ENCODE measurements at regions not wholly inside any gene's neighbourhood (a gene's known extent, or its start where the extent isn't known, plus 50 kb on each side); places are given as distances from the start of the nearest gene placed in this dataset.

DNA sequence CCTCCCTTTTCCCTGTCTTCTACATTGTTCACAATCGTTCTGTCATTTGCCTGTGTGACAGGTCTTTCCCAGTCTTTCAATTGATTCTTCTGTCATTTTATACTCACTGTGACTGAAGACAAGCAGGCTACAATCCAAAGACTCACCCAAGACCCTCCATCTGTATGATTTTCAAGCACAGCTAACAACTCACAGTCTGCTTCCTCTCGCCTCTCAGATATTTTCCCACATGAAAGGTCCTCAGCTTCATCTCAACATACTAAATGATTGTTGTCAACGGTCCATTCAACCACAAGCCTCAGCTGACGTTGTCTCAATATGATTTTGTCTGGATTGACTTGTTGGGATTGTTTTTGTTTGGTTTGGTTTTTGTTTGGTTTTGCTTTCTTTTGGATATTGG lies 346.5 kb downstream of the NFIB start:
- H3K4me3 ChIP-seq (replicated peaks; ENCODE audit: insufficient read depth, low read length) = no peak overlapping the region
- no peak for TF ChIP-seq GABPA (IDR thresholded peaks at IDR 0.05; ENCODE audit: low read depth)
- TF ChIP-seq POLR2AphosphoS5 (IDR thresholded peaks at IDR 0.05; ENCODE audit: low read depth) = no peak
- TF ChIP-seq, protein P1, sequence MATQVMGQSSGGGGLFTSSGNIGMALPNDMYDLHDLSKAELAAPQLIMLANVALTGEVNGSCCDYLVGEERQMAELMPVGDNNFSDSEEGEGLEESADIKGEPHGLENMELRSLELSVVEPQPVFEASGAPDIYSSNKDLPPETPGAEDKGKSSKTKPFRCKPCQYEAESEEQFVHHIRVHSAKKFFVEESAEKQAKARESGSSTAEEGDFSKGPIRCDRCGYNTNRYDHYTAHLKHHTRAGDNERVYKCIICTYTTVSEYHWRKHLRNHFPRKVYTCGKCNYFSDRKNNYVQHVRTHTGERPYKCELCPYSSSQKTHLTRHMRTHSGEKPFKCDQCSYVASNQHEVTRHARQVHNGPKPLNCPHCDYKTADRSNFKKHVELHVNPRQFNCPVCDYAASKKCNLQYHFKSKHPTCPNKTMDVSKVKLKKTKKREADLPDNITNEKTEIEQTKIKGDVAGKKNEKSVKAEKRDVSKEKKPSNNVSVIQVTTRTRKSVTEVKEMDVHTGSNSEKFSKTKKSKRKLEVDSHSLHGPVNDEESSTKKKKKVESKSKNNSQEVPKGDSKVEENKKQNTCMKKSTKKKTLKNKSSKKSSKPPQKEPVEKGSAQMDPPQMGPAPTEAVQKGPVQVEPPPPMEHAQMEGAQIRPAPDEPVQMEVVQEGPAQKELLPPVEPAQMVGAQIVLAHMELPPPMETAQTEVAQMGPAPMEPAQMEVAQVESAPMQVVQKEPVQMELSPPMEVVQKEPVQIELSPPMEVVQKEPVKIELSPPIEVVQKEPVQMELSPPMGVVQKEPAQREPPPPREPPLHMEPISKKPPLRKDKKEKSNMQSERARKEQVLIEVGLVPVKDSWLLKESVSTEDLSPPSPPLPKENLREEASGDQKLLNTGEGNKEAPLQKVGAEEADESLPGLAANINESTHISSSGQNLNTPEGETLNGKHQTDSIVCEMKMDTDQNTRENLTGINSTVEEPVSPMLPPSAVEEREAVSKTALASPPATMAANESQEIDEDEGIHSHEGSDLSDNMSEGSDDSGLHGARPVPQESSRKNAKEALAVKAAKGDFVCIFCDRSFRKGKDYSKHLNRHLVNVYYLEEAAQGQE (IDR thresholded peaks at IDR 0.05; ENCODE audit: insufficient replicate concordance, low read depth) = no peak
- no peak for TF ChIP-seq SPI1 (IDR thresholded peaks at IDR 0.05; ENCODE audit: borderline replicate concordance, low read depth)
- TF ChIP-seq, protein P2, sequence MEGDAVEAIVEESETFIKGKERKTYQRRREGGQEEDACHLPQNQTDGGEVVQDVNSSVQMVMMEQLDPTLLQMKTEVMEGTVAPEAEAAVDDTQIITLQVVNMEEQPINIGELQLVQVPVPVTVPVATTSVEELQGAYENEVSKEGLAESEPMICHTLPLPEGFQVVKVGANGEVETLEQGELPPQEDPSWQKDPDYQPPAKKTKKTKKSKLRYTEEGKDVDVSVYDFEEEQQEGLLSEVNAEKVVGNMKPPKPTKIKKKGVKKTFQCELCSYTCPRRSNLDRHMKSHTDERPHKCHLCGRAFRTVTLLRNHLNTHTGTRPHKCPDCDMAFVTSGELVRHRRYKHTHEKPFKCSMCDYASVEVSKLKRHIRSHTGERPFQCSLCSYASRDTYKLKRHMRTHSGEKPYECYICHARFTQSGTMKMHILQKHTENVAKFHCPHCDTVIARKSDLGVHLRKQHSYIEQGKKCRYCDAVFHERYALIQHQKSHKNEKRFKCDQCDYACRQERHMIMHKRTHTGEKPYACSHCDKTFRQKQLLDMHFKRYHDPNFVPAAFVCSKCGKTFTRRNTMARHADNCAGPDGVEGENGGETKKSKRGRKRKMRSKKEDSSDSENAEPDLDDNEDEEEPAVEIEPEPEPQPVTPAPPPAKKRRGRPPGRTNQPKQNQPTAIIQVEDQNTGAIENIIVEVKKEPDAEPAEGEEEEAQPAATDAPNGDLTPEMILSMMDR (IDR thresholded peaks at IDR 0.05; ENCODE audit: insufficient read depth, low read length) = no peak
- DNase-seq (ENCODE audit: low read depth in 1 of 2, low spot score in 1 of 2) = no peak
- no peaks in the 10 kb centered on the region for H3K27me3 ChIP-seq (ENCODE audit: insufficient read depth, poor library complexity, severe bottlenecking)
- no peak overlapping the region for H3K27ac ChIP-seq (replicated peaks)

DNA sequence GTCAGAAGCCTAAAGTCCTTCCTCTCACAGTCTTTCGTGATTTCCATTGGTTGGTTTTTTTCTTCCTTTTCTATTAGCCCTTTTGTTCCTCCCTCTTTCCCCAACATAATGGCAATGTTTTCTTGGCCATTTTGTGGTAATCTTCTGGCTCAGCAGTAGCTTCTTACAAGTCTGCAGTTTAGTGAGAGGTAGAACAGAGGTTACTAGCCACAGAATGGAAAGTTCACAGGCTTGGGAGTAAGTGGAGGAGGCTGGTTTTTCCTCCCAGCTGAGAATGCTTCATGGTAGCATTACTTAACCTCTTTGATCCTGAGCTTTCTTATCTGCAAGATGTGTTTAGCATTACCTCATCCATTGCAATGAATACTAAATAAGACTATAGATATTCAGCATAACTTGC lies 346.9 kb downstream of the NFIB start:
- TF ChIP-seq SPI1 (IDR thresholded peaks at IDR 0.05; ENCODE audit: borderline replicate concordance, low read depth) (no peak), POLR2AphosphoS5 (IDR thresholded peaks at IDR 0.05; ENCODE audit: low read depth) (no peak), GABPA (IDR thresholded peaks at IDR 0.05; ENCODE audit: low read depth) (no peak)
- TF ChIP-seq, protein P1 (IDR thresholded peaks at IDR 0.05; ENCODE audit: insufficient replicate concordance, low read depth) = no peak
- TF ChIP-seq, protein P2 (IDR thresholded peaks at IDR 0.05; ENCODE audit: insufficient read depth, low read length) = no peak

DNA sequence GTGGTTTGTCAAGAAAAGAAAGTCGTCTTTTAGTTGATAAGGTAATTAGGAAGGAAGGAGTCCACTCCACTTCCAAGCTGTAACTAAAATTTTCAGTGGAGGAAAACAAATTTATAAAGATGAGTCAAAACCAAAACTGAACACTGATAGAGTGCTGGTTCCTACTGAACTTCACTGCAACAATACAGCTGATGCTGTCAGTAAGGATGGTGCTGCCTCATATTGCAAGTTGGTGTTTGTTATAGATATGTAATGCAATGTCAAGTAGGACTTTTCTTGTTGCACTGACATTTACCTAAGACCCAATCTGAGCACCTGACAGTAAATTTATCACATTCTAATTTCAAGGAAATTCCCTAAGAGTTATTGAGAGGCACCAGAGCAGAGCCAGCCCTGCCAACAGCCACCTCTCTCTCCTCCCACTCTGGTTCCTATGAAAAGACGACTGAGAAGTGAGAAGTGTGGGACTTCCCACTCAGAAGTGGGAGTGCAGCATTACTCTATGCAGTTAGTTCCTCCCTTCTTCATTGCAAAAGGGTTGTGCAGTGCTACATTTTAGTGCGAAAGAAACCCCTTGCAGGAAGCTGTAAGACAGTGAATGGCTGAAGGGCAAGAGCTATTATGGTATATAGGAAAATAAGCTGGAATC lies 350.8 kb downstream of the NFIB start:
- no peak for DNase-seq (ENCODE audit: low read depth in 1 of 2, low spot score in 1 of 2)
- TF ChIP-seq, protein P1 (IDR thresholded peaks at IDR 0.05; ENCODE audit: insufficient replicate concordance, low read depth) = no peak
- no peak for TF ChIP-seq SPI1 (IDR thresholded peaks at IDR 0.05; ENCODE audit: borderline replicate concordance, low read depth)
- TF ChIP-seq, protein P2 (IDR thresholded peaks at IDR 0.05; ENCODE audit: insufficient read depth, low read length) = no peak
- Histone ChIP-seq H3K4me3 (replicated peaks; ENCODE audit: insufficient read depth, low read length) (no peak overlapping the region), H3K27me3 (ENCODE audit: insufficient read depth, poor library complexity, severe bottlenecking) (no peaks in the 10 kb centered on the region), H3K27ac (replicated peaks) (no peak overlapping the region)

More for the DNA sequence above, 346.9 kb downstream of the NFIB start:
- Histone ChIP-seq H3K27me3 (ENCODE audit: insufficient read depth, poor library complexity, severe bottlenecking) (no peaks in the 10 kb centered on the region), H3K27ac (replicated peaks) (no peak overlapping the region), H3K4me3 (replicated peaks; ENCODE audit: insufficient read depth, low read length) (no peak overlapping the region)
- DNase-seq (ENCODE audit: low read depth in 1 of 2, low spot score in 1 of 2) = no peak
